T-cell (primary cell): ENCODE measurements at regions not wholly inside any gene's neighbourhood (a gene's known extent, or its start where the extent isn't known, plus 50 kb on each side); places are given as distances from the start of the nearest gene placed in this dataset.

Experiments used
- ATAC-seq, 4 experiments: fragments of 200-7000 bp in 3 of 4; fragments of 150-1000 bp in 1 of 4; cut with Tn5 transposase; replicated peaks in 1 of 4; 1 replicate in 3 of 4; 2 replicates in 1 of 4; pipeline ENCODE4 v1.10.0; 2021; ENCODE audit warnings: moderate library complexity in 3 of 4, mild to moderate bottlenecking in 2 of 4, moderate number of reproducible peaks in 1 of 4
- CTCF ChIA-PET, 2 donors: fragments of 300-600 bp; sonication (Branson Sonifier 250); formaldehyde crosslinking; loops; one replicate each; lab custom pipeline; 2022; ENCODE audit warnings: antibody characterized with exemption in 2 of 2; lab: Charles Lee
- POLR2A ChIA-PET, 2 donors: fragments of 300-600 bp; sonication (Branson Sonifier 250); formaldehyde crosslinking; loops; one replicate each; lab custom pipeline; 2022; ENCODE audit warnings: antibody characterized with exemption in 2 of 2; lab: Charles Lee
- DNase-seq, 35 experiments: peaks; one replicate each; pipeline versions ENCODE4 v3.0.0 to v3.0.0-alpha.2; 2013 to 2023
- H3K27ac ChIP-seq: one replicate; pipeline ENCODE4 v1.5.1; 2013; ENCODE audit warnings: low read length
- H3K27me3 ChIP-seq, 2 experiments: replicated peaks in 1 of 2; 1 replicate in 1 of 2; 2 replicates in 1 of 2; pipeline versions ENCODE4 v1.6.1 to v1.7.0; 2013; ENCODE audit warnings: low read length in 1 of 2, mixed read lengths in 1 of 2; ENCODE audit not compliant: control insufficient read depth in 2 of 2, insufficient read depth in 2 of 2; ENCODE audit errors: extremely low read depth in 1 of 2
- H3K36me3 ChIP-seq, 2 donors: 1 replicate in 1 of 2; 2 replicates in 1 of 2; pipeline versions ENCODE4 v1.6.1 to v1.7.0; 2013; ENCODE audit warnings: low read length in 1 of 2; ENCODE audit not compliant: control insufficient read depth in 2 of 2, insufficient read depth in 1 of 2; ENCODE audit errors: extremely low read depth in 1 of 2
- H3K4me1 ChIP-seq, 2 experiments: 1 replicate in 1 of 2; 2 replicates in 1 of 2; pipeline versions ENCODE4 v1.6.1 to v1.7.0; 2013; ENCODE audit warnings: low read length in 2 of 2, mixed read lengths in 1 of 2; ENCODE audit not compliant: insufficient read depth in 2 of 2, control insufficient read depth in 1 of 2; ENCODE audit errors: extremely low read depth in 1 of 2
- H3K4me3 ChIP-seq, 2 donors: 1 replicate in 1 of 2; 2 replicates in 1 of 2; pipeline versions ENCODE4 v1.5.1 to v1.7.0; 2013; ENCODE audit warnings: mild to moderate bottlenecking in 2 of 2, low read length in 1 of 2, moderate library complexity in 1 of 2; ENCODE audit not compliant: control insufficient read depth in 1 of 2; ENCODE audit errors: extremely low read depth in 1 of 2
- H3K9me3 ChIP-seq: 2 replicates; pipeline ENCODE4 v1.7.0; 2013
- H3K27ac Mint-ChIP-seq, 2 donors: one replicate each; pipeline ENCODE4 v1.8.0; 2020 to 2021; ENCODE audit warnings: mild to moderate bottlenecking in 2 of 2, mixed read lengths in 2 of 2
- H3K27me3 Mint-ChIP-seq, 2 donors: one replicate each; pipeline ENCODE4 v1.8.0; 2021 to 2022; ENCODE audit warnings: mixed read lengths in 2 of 2
- H3K36me3 Mint-ChIP-seq: one replicate; pipeline ENCODE4 v1.8.0; 2021; ENCODE audit warnings: mixed read lengths
- H3K4me1 Mint-ChIP-seq, 3 donors: one replicate each; pipeline ENCODE4 v1.8.0; 2020 to 2022; ENCODE audit warnings: mixed read lengths in 3 of 3, mild to moderate bottlenecking in 1 of 3
- H3K4me3 Mint-ChIP-seq, 3 donors: one replicate each; pipeline ENCODE4 v1.8.0; 2020 to 2022; ENCODE audit warnings: mild to moderate bottlenecking in 3 of 3, mixed read lengths in 3 of 3, moderate library complexity in 3 of 3
- H3K9me3 Mint-ChIP-seq, 3 donors: one replicate each; pipeline ENCODE4 v1.8.0; 2020 to 2022; ENCODE audit warnings: mixed read lengths in 3 of 3
- WGBS: methylation state at CpG from one replicate; pipeline ENCODE4 v1.1.5; 2013; ENCODE audit warnings: missing lambda C conversion rate; ENCODE audit not compliant: insufficient coverage; 5-methylcytosine and 5-hydroxymethylcytosine counted together

DNA sequence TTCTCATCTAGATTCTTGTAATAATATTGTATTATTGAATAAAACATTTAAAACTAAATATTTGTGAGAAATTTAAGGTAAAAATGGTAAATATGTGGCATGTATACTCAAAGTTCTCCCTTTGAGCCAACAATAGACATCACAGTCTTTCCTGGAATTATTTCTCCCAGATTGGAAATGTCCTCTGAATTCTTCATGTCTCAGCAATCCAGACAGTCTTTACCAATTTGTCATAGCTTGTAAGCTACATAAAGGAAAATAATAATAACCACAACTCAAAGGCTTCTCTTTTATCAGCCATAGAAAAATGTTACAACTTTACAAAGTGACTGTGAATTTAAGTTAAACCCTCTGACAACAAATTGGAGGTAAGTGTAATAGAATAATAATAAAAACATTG lies 784.9 kb downstream of the EPHA4 start:
- Histone ChIP-seq H3K9me3 (no peaks in the 10 kb centered on the region), H3K27ac (no peak overlapping the region), H3K4me1 (no peaks in the 10 kb centered on the region), H3K27me3 (no peaks in the 10 kb centered on the region), H3K4me3 (no peak overlapping the region), H3K36me3 (no peaks in the 10 kb centered on the region)
- H3K36me3 Mint-ChIP-seq = no peaks in the 10 kb centered on the region
- no peak overlapping the region for H3K4me3 Mint-ChIP-seq
- H3K27ac Mint-ChIP-seq = no peak overlapping the region
- DNase-seq (no peak), ATAC-seq (no peak)
- peaks cover 0 to 4% (median 0%) of the 10 kb centered on the region in 3 donors for H3K9me3 Mint-ChIP-seq
- CTCF ChIA-PET = no interaction called here
- H3K27me3 Mint-ChIP-seq = peaks cover 2 to 6% of the 10 kb centered on the region in 2 donors
- no peaks in the 10 kb centered on the region for H3K4me1 Mint-ChIP-seq
- POLR2A ChIA-PET = no interaction called here

DNA sequence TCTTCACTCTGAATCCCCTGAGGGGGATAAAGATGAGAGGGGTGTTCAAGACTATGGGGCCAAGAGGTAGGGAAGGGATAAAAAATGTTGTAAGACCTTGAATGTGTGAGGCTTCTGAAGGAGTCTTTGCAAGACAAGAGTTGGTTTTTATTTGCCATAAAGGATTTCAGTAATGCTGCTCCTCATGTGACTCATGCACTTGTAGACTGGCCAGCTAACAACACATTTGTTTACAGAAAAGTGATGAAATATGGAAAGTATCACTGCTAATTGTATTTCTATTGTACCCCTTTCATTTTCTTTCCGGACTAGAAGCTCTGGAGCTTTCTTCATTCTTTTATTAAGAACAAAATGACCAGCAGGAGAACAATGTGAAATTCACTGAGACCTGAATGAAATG lies 782.1 kb downstream of the EPHA4 start:
- Mint-ChIP-seq H3K4me1 (no peaks in the 10 kb centered on the region), H3K27me3 (no peaks in the 10 kb centered on the region), H3K4me3 (no peak overlapping the region), H3K9me3 (peaks cover 0 to 4% (median 0%) of the 10 kb centered on the region in 3 donors), H3K27ac (no peak overlapping the region), H3K36me3 (no peaks in the 10 kb centered on the region)
- Histone ChIP-seq H3K27ac (no peak overlapping the region), H3K36me3 (no peaks in the 10 kb centered on the region), H3K9me3 (no peaks in the 10 kb centered on the region), H3K4me1 (no peaks in the 10 kb centered on the region), H3K4me3 (no peak overlapping the region), H3K27me3 (no peaks in the 10 kb centered on the region)
- WGBS = no CpG with 5 or more reads among the region's 1 CpG
- DNase-seq (no peak), ATAC-seq (no peak)
- ChIA-PET CTCF (no interaction called here), POLR2A (no interaction called here)

DNA sequence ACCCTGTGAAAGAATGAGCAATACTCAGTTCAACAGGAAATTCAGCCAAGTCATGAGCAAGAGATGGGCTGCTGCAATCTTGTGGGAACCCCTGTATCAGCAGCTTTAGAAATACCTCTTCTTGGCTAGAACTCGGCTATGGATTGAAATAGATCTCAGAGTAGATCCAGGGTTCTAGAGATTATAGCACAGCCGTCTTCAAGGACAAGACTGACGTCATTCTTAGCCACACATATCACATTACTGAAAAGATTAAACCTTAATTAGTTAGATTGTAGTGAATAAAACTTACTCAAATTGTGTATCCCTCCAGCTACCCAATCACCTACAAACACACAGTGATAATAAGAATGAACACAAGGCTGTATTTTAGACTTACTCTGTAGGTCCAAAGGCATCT lies 776.4 kb downstream of the EPHA4 start:
- WGBS = no CpG with 5 or more reads among the region's 3 CpGs
- Mint-ChIP-seq H3K9me3 (peaks cover 0 to 4% (median 0%) of the 10 kb centered on the region in 3 donors), H3K4me1 (no peaks in the 10 kb centered on the region), H3K36me3 (no peaks in the 10 kb centered on the region), H3K27me3 (no peaks in the 10 kb centered on the region), H3K4me3 (no peak overlapping the region), H3K27ac (no peak overlapping the region)
- Histone ChIP-seq H3K27me3 (no peaks in the 10 kb centered on the region), H3K4me3 (no peak overlapping the region), H3K4me1 (no peaks in the 10 kb centered on the region), H3K27ac (no peak overlapping the region), H3K9me3 (no peaks in the 10 kb centered on the region), H3K36me3 (no peaks in the 10 kb centered on the region)
- ChIA-PET POLR2A (no interaction called here), CTCF (no interaction called here)
- DNase-seq (no peak), ATAC-seq (no peak)

DNA sequence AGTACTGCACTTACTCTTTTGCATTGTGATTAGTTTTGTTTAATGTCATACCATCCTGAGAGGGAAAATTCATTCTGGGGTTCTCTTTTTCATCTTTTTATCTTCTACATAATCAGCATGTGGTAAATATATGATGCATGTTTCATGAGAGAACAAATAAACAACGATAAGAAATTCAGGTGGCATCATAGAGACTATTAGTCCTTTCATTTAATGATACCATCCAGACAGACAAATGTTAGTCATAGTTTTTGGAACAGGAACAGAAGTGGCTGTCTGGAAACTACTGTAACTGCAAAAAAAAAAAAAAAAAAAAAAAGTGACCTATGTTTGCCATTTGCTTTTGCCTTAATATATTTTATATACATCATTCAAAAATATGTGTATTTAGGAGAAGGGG lies 761.0 kb downstream of the EPHA4 start:
- peaks cover 0 to 1% of the 10 kb centered on the region in 2 donors for H3K27me3 Mint-ChIP-seq
- no CpG with 5 or more reads among the region's 1 CpG for WGBS
- H3K4me3 ChIP-seq = no peak overlapping the region
- no peaks in the 10 kb centered on the region for H3K9me3 Mint-ChIP-seq
- H3K4me1 ChIP-seq = no peaks in the 10 kb centered on the region
- no peaks in the 10 kb centered on the region for H3K36me3 ChIP-seq
- no peaks in the 10 kb centered on the region for H3K9me3 ChIP-seq
- no peak for ATAC-seq
- no peak for DNase-seq
- POLR2A ChIA-PET = no interaction called here
- H3K27ac ChIP-seq = no peak overlapping the region
- no peaks in the 10 kb centered on the region for H3K4me1 Mint-ChIP-seq
- CTCF ChIA-PET = no interaction called here
- no peaks in the 10 kb centered on the region for H3K27me3 ChIP-seq
- no peak overlapping the region for H3K27ac Mint-ChIP-seq
- H3K36me3 Mint-ChIP-seq = no peaks in the 10 kb centered on the region
- H3K4me3 Mint-ChIP-seq = no peak overlapping the region

DNA sequence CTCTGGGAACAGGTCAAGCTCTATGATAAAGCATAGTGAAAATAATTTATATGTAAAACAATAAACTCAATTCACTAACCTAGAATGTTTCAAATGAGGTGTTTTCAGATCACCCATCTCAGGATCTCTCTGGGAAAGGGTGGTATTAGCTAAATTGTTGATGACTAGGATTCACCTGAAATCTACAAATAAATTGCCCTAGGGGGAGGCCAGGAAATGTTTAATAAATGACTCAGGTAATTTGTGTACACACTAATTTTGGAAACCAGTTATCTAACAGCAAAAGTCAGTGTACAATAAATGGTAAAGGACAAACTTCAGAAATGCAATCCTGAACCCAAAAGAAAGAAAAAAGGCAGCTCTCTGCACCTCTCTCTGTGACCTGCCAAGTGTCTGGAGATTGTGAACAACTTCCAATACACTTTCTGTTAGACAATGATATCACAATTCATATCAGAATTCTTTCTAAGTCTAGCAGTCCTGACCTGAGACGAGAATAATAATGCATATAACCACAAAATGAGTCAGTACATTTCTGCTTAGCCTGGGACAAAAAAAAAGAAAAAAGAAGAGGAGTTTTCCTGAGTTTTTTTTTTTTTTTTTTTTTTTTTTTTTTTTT lies 760.0 kb downstream of the EPHA4 start:
- H3K4me1 Mint-ChIP-seq = no peaks in the 10 kb centered on the region
- no peaks in the 10 kb centered on the region for H3K27me3 Mint-ChIP-seq
- no CpG with 5 or more reads among the region's 1 CpG for WGBS
- H3K4me3 Mint-ChIP-seq = no peak overlapping the region
- H3K4me1 ChIP-seq = no peaks in the 10 kb centered on the region
- H3K9me3 Mint-ChIP-seq = no peaks in the 10 kb centered on the region
- ChIA-PET CTCF (no interaction called here), POLR2A (no interaction called here)
- no peak overlapping the region for H3K27ac Mint-ChIP-seq
- no peak overlapping the region for H3K27ac ChIP-seq
- no peaks in the 10 kb centered on the region for H3K36me3 Mint-ChIP-seq
- no peaks in the 10 kb centered on the region for H3K9me3 ChIP-seq
- H3K36me3 ChIP-seq = no peaks in the 10 kb centered on the region
- H3K4me3 ChIP-seq = no peak overlapping the region
- DNase-seq = no peak
- no peaks in the 10 kb centered on the region for H3K27me3 ChIP-seq
- ATAC-seq = no peak

DNA sequence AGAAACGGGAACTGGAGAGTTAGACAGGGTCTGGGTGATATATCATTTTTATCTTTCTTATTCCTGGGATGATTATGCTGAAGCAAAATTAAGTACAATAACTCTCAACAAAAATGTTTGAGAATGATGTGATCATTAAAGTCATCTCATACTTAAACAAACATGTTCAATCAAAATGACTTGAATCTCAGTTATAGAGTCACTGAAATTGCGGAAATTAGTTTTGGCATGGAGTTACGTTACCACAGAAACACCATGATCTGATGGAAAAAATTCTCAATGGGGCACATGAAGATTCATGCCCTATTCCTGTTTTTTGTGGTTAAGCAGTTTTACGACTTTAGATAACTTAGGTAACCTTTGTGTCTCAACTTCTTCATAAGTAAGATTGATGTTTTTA lies 757.7 kb downstream of the EPHA4 start:
- H3K27ac Mint-ChIP-seq = no peak overlapping the region
- no peak overlapping the region for H3K4me3 Mint-ChIP-seq
- Histone ChIP-seq H3K4me3 (no peak overlapping the region), H3K4me1 (no peaks in the 10 kb centered on the region), H3K27me3 (no peaks in the 10 kb centered on the region), H3K27ac (no peak overlapping the region), H3K9me3 (no peaks in the 10 kb centered on the region), H3K36me3 (no peaks in the 10 kb centered on the region)
- DNase-seq = no peak
- H3K4me1 Mint-ChIP-seq = no peaks in the 10 kb centered on the region
- POLR2A ChIA-PET = no interaction called here
- H3K9me3 Mint-ChIP-seq = peaks cover 4 to 5% (median 4%) of the 10 kb centered on the region in 3 donors
- WGBS = 57% methylated on average over 2 of the region's 4 CpGs
- no peak for ATAC-seq
- H3K27me3 Mint-ChIP-seq = peaks cover 0 to 2% of the 10 kb centered on the region in 2 donors
- no peaks in the 10 kb centered on the region for H3K36me3 Mint-ChIP-seq
- CTCF ChIA-PET = no interaction called here

DNA sequence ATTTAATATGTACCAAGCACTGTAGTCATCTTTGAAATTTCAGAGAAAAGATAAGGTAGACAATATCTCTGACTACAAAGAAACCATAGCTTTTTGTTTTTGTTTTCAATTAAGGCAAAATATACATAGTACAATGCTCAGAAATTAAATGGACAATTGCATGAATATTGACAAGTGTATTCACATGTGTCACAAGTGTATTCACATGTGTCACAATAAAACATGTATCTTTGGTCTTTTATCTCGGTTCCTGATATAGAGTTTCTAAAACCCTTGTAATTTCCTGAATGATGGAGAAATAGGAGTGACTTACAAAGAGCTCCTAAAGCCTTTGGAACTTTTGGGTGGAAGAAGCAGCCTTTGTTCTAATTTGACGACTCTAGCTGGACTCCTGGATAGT lies 756.4 kb downstream of the EPHA4 start:
- H3K27me3 Mint-ChIP-seq = peaks cover 0 to 2% of the 10 kb centered on the region in 2 donors
- no peaks in the 10 kb centered on the region for H3K9me3 ChIP-seq
- H3K4me1 Mint-ChIP-seq = no peaks in the 10 kb centered on the region
- H3K36me3 ChIP-seq = no peaks in the 10 kb centered on the region
- WGBS = no CpG with 5 or more reads among the region's 2 CpGs
- ChIA-PET POLR2A (no interaction called here), CTCF (no interaction called here)
- H3K9me3 Mint-ChIP-seq = peaks cover 4 to 5% (median 4%) of the 10 kb centered on the region in 3 donors
- H3K4me3 ChIP-seq = no peak overlapping the region
- no peak for ATAC-seq
- no peaks in the 10 kb centered on the region for H3K27me3 ChIP-seq
- H3K4me3 Mint-ChIP-seq = no peak overlapping the region
- no peaks in the 10 kb centered on the region for H3K36me3 Mint-ChIP-seq
- DNase-seq = no peak
- H3K4me1 ChIP-seq = no peaks in the 10 kb centered on the region
- H3K27ac ChIP-seq = no peak overlapping the region
- no peak overlapping the region for H3K27ac Mint-ChIP-seq
